NCI-H82 (cell line): ENCODE measurements at regions not wholly inside any gene's neighbourhood (a gene's known extent, or its start where the extent isn't known, plus 50 kb on each side); places are given as distances from the start of the nearest gene placed in this dataset.
A peak's percentile ranks its signal among the peaks of the same experiment; 100 is the strongest.

ENCODE experiments used
- DNase-seq: peaks from one replicate; lab custom pipeline; 2025; lab: John Stamatoyannopoulos, UW

DNA sequence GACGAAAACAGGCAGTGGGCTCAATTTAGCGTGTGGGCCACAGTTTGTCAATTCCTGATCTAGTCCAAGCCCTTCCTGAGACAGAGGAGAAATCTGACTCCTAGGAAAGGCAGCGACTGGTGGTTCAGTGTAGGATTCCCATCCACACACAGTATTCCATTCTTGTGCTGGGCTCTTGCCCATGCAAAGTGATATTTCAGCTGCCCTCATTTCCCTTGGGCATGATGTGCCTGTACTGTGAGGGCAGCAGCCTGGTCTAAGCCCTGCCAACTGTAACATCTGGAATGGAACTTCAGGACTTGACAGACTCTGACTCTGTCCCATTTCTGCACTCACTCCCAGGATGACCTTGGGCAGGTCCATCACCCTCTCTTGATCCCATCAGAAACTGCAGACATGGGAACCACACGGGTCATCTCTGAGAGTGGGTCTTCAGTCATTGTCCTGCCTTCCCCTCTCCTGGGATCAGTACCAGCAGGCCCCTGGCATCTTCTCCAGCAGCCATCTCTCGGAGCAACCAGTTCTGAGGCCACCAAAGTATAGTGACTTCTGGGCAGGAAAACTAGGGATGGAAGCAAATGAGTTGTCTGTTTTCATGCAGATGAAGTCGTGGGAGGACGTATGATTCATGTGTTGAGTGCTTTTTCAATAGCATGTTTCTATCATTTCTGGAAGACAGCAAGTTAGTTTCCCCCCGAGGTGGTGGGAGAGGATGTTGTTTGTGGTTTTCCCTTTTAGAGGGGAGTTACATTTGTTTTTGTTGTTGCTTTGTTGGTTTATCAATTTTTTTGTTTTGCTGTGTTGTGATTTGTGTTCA is 54.2 kb upstream of the BCL2L14 start:
- no peak for DNase-seq

DNA sequence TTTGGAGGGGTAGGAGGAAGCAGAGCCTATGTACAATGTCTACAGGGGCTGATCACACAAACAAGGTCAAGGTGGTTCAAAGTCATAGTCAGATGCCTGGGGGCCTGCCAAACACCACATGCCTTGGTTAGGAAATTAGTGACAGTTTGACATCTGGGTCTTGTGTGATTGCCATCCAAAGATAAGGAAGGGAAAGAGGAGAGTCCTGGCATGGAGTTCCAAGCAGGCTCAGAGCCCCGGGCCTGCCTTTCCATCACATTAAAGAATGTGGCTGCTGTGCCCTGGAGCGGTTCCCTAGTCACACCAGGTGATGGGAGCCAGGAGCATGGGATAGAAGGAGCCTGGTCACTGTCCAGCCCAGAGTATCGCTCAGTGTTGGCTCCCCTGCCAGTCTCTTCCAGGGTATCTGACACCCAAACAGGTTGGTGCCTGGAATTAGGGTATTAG is 53.6 kb upstream of the BCL2L14 start:
- no peak for DNase-seq

DNA sequence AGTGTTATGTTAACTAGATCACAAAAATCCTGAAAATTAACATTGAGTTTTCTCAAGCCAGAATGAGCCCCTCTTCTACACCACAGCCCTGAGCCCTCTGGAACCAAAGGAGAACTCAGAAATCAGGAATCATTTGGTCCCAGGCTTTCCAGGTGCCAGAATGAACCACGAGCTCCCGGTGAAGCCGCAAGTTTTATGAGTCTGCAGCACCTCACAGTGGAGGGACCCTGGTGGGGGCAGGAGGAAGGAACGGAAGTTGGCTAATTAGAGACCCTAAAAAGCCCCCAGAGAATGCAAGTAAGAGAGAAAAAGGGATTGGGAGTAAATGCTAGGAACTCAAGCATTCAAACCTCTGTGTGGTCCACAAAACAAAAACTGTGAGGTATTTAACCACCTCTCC is 52.9 kb upstream of the BCL2L14 start:
- DNase-seq = peak; percentile 34

DNA sequence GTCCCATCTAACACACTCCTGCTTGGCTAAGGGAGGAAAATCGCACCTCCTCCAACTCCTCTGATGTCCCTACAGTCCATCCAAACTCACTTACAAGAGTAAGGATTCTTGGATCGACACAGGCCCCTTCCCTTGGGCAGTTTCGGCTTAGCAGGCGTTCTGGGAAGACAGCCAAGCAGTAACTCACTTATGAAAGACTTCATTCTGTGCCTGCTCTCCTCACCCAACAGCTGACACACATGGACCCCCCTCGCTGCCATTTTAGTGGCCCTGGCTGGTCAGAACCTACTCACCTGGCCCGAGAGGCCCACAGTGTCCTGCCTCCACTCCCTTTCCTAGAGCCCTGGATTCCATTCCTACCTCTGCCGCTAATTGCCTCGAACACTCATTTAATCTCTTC is 52.3 kb upstream of the BCL2L14 start:
- DNase-seq = no peak

DNA sequence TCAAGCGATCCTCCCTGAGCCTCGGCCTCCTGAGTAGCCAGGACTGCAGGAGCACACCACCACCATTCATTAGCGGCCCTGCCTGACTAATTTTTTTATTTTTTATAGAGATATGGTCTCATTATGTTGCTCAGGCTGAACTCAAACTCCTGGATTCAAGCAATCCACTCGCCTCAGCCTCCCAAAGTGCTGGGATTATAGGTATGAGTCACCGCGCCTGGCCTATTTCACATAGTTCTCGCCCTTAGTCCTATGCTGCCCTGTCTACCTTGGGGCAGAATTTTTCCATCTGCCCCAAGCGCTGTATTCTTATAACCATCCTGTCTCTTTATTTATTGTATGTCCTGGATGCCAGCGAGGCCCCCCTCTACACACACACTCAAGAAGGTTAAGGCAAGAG is 50.9 kb upstream of the BCL2L14 start:
- DNase-seq = no peak

DNA sequence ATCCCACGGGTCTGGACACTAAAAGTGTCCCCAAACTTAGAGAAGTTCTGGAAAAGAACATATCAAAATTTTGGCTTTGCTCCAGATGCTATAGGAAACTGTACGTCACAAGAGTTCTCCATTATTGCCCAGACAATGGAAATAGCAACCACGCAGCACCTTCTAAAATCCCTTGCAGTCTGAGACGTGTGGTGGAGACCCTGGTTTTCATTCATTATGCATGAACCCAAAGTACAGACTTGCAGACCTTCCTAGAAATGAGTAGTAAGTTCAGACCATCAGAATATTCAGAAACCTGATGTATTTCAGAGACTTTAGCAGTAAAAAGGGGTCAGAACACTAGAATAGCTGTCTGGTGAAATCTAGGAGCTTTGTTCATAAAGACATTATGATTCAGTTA is 50.0 kb upstream of the BCL2L14 start:
- peak; percentile 9 for DNase-seq
